ENCODE measurements at regions not wholly inside any gene's neighbourhood (a gene's known extent, or its start where the extent isn't known, plus 50 kb on each side); places are given as distances from the start of the nearest gene placed in this dataset.

GRCh38 chr10:108894402-108895301 is 1028.7 kb downstream of the XPNPEP1 start:
- DNase-seq (ENCODE audit: low read depth): no peak
- no peak overlapping the region for H3K4me3 ChIP-seq (ENCODE audit: control insufficient read depth, low read depth, low read length)
- TF ChIP-seq CTCF (conservative IDR thresholded peaks at IDR 0.05; ENCODE audit: control insufficient read depth, insufficient read depth, low read depth, low read length): no peak

- no peak overlapping the region for H3K4me3 ChIP-seq (ENCODE audit: control insufficient read depth, low read depth, low read length)
- DNase-seq (ENCODE audit: low read depth): peak; percentile 42
- no peak for TF ChIP-seq CTCF (conservative IDR thresholded peaks at IDR 0.05; ENCODE audit: control insufficient read depth, insufficient read depth, low read depth, low read length)
These were observed 1046.2 kb downstream of the XPNPEP1 start for GRCh38 chr10:108877095-108877561.

- DNase-seq (ENCODE audit: low read depth): no peak
- no peak for TF ChIP-seq CTCF (conservative IDR thresholded peaks at IDR 0.05; ENCODE audit: control insufficient read depth, insufficient read depth, low read depth, low read length)
- no peak overlapping the region for H3K4me3 ChIP-seq (ENCODE audit: control insufficient read depth, low read depth, low read length)
These were observed 1050.5 kb downstream of the XPNPEP1 start for GRCh38 chr10:108872854-108873253.

GRCh38 chr10:108868881-108869280 is 1054.4 kb downstream of the XPNPEP1 start:
- no peak for TF ChIP-seq CTCF (conservative IDR thresholded peaks at IDR 0.05; ENCODE audit: control insufficient read depth, insufficient read depth, low read depth, low read length)
- H3K4me3 ChIP-seq (ENCODE audit: control insufficient read depth, low read depth, low read length): no peak overlapping the region
- no peak for DNase-seq (ENCODE audit: low read depth)

GRCh38 chr10:108862676-108863350 is 1060.5 kb downstream of the XPNPEP1 start:
- DNase-seq (ENCODE audit: low read depth): peak; percentile 40
- H3K4me3 ChIP-seq (ENCODE audit: control insufficient read depth, low read depth, low read length): no peak overlapping the region
- no peak for TF ChIP-seq CTCF (conservative IDR thresholded peaks at IDR 0.05; ENCODE audit: control insufficient read depth, insufficient read depth, low read depth, low read length)

GRCh38 chr10:108861181-108861754 is 1062.0 kb downstream of the XPNPEP1 start:
- no peak for TF ChIP-seq CTCF (conservative IDR thresholded peaks at IDR 0.05; ENCODE audit: control insufficient read depth, insufficient read depth, low read depth, low read length)
- no peak for DNase-seq (ENCODE audit: low read depth)
- no peak overlapping the region for H3K4me3 ChIP-seq (ENCODE audit: control insufficient read depth, low read depth, low read length)

All from fibroblast of mammary gland (primary cell).